A549 (cell line): ENCODE measurements at regions not wholly inside any gene's neighbourhood (a gene's known extent, or its start where the extent isn't known, plus 50 kb on each side); places are given as distances from the start of the nearest gene placed in this dataset.
"Not testable (repeated sequence)": the region's sequence is repeated elsewhere in the genome, so short reads cannot be mapped to it uniquely, and the experiment has no call there.

Source experiments
- CEBPB ChIP-seq, 2 experiments: fragments of >200 bp in 1 of 2; sonication (Bioruptor Twin) in 1 of 2; formaldehyde crosslinking in 1 of 2; IDR thresholded peaks; 2 replicates each; pipeline ENCODE4 v1.6.1; 2012 to 2016
- EP300 ChIP-seq, 2 experiments: fragments of >200 bp; sonication (Bioruptor Twin); formaldehyde crosslinking; IDR thresholded peaks; 2 replicates in 1 of 2; 3 replicates in 1 of 2; pipeline ENCODE4 v1.6.1; 2016 to 2017
- MAX ChIP-seq: IDR thresholded peaks from 2 replicates; pipeline ENCODE4 v1.6.1; 2012

DNA sequence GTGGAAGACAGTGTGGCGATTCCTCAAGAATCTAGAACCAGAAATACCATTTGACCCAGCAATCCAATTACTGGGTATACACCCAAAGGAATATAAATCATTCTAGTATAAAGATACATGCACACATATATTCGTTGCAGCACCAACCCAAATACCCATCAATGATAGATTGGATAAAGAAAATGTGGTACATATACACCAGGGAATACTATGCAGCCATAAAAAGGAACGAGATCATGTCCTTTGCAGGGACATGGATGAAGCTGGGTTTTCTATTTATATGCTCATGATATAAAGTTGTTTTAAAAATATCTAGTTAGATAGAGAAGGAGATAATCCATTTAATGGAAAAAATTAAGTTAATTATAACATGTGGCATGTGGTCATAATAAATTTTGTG is 186.5 kb downstream of the HS3ST3A1 start:
- not testable (repeated sequence) for TF ChIP-seq EP300 (IDR thresholded peaks at IDR 0.05); CEBPB (IDR thresholded peaks at IDR 0.05); MAX
